ENCODE measurements at regions not wholly inside any gene's neighbourhood (a gene's known extent, or its start where the extent isn't known, plus 50 kb on each side); places are given as distances from the start of the nearest gene placed in this dataset.

- no peak for TF ChIP-seq EZH2 (IDR thresholded peaks at IDR 0.05; ENCODE audit: borderline replicate concordance, low read depth, low read length, poor library complexity, severe bottlenecking)
- no peak for TF ChIP-seq CTCF (conservative IDR thresholded peaks at IDR 0.05; ENCODE audit: low read depth, low read length)
These were observed 96.2 kb upstream of the EYS start for GRCh38 chr6:65803186-65803585.

All from A673 (cell line).